Vagina (tissue), 2 donors: ENCODE measurements at regions not wholly inside any gene's neighbourhood (a gene's known extent, or its start where the extent isn't known, plus 50 kb on each side); places are given as distances from the start of the nearest gene placed in this dataset.

Source experiments
- DNase-seq, 2 donors: peaks; one replicate each; pipeline ENCODE4 v3.0.0-alpha.2; 2017; ENCODE audit errors: extremely low spot score in 2 of 2
- H3K27ac ChIP-seq: fragments of 200-600 bp; sonication (generic); one replicate; pipeline ENCODE4 v1.5.1; 2019
- H3K27me3 ChIP-seq: fragments of 200-600 bp; sonication (generic); one replicate; pipeline ENCODE4 v1.5.1; 2019
- H3K36me3 ChIP-seq, 2 donors: fragments of 200-600 bp; sonication (generic); one replicate each; pipeline ENCODE4 v1.5.1; 2017 to 2019
- H3K4me1 ChIP-seq: fragments of 200-600 bp; sonication (generic); one replicate; pipeline ENCODE4 v1.5.1; 2019
- H3K4me3 ChIP-seq, 2 donors: fragments of 200-600 bp; sonication (generic); 1 replicate in 1 of 2; 2 replicates in 1 of 2; pipeline ENCODE4 v1.5.1; 2016 to 2019
- H3K9me3 ChIP-seq: fragments of 200-600 bp; sonication (generic); one replicate; pipeline ENCODE4 v1.5.1; 2019
- POLR2A ChIP-seq, 2 donors: fragments of 450-650 bp; IDR thresholded peaks; one replicate each; pipeline ENCODE4 v1.6.1; 2017; ENCODE audit warnings: antibody characterized with exemption in 2 of 2, mild to moderate bottlenecking in 2 of 2, moderate library complexity in 2 of 2
- POLR2AphosphoS5 ChIP-seq, 2 donors: sonication (generic); formaldehyde crosslinking; IDR thresholded peaks; one replicate each; pipeline ENCODE4 v1.9.0; 2017; ENCODE audit warnings: antibody characterized with exemption in 2 of 2, mild to moderate bottlenecking in 2 of 2, low read depth in 1 of 2; ENCODE audit not compliant: insufficient read depth in 1 of 2
- intact Hi-C: fragments of 100-400 bp; cut with DNase I; formaldehyde crosslinking; loops from one replicate; pipeline ENCODE4 v1.15.1; 2023
- TF ChIP-seq, protein P1 (sequence below), 3 experiments: fragments of 450-650 bp in 2 of 3; fragments of 200-600 bp in 1 of 3; sonication (generic) in 1 of 3; IDR thresholded peaks; one replicate each; pipeline ENCODE4 v1.5.1; 2017 to 2019; ENCODE audit warnings: antibody characterized with exemption in 3 of 3, mild to moderate bottlenecking in 2 of 3, moderate library complexity in 2 of 3

DNA sequence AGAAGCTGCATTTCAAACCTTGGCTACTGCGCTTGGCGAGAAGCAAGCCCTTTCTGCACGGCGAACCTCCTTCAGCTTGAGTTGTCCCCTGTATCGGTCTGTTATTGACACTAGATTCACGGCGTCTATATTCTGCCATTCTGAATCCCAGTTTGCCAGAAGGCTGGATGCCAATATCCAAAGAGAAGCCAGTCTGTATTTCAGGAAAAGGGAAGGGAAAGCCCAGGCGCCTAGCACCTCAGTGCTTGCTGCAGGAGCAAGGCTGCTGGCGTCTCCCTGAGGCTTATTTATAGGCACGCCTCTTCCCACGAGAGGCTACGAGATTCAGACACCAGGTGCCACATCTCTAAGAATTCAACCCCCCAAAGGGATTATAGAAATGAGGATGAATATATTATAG, 89.6 kb upstream of the CDH4 start:
- DNase-seq, result no peak
- Histone ChIP-seq H3K27me3 (no peaks in the 10 kb centered on the region), H3K4me1 (no peaks in the 10 kb centered on the region), H3K36me3 (no peaks in the 10 kb centered on the region), H3K27ac (no peak overlapping the region), H3K4me3 (no peak overlapping the region), H3K9me3 (no peaks in the 10 kb centered on the region)
- TF ChIP-seq POLR2AphosphoS5 (IDR thresholded peaks at IDR 0.05; ENCODE audit: insufficient read depth in 1 of 2, low read depth in 1 of 2) (no peak), POLR2A (IDR thresholded peaks at IDR 0.05) (no peak)
- TF ChIP-seq, protein P1, sequence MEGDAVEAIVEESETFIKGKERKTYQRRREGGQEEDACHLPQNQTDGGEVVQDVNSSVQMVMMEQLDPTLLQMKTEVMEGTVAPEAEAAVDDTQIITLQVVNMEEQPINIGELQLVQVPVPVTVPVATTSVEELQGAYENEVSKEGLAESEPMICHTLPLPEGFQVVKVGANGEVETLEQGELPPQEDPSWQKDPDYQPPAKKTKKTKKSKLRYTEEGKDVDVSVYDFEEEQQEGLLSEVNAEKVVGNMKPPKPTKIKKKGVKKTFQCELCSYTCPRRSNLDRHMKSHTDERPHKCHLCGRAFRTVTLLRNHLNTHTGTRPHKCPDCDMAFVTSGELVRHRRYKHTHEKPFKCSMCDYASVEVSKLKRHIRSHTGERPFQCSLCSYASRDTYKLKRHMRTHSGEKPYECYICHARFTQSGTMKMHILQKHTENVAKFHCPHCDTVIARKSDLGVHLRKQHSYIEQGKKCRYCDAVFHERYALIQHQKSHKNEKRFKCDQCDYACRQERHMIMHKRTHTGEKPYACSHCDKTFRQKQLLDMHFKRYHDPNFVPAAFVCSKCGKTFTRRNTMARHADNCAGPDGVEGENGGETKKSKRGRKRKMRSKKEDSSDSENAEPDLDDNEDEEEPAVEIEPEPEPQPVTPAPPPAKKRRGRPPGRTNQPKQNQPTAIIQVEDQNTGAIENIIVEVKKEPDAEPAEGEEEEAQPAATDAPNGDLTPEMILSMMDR (IDR thresholded peaks at IDR 0.05), result no peak
- intact Hi-C loops, result no loop called here

DNA sequence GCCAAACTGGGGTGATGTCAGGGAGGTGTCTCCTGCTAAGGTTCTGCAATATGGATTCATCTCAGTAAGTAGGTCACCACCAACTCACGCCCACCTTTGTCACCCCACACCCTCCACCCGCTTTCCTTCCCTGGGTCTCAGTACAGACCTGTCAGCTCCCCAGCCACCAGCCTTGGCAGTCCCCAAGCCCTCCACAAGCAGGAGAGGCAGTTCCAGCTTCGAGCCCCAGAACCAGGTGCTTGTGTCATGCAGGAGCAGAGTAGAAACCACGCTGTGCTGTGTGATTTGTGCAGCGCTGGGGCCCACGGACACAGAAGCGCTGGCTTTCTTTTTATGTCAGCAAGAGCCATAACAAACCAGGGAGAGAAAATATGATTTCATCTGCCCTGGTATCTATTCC, 89.0 kb upstream of the CDH4 start:
- no peak for DNase-seq
- no peak overlapping the region for H3K4me3 ChIP-seq
- intact Hi-C loops, result no loop called here

DNA sequence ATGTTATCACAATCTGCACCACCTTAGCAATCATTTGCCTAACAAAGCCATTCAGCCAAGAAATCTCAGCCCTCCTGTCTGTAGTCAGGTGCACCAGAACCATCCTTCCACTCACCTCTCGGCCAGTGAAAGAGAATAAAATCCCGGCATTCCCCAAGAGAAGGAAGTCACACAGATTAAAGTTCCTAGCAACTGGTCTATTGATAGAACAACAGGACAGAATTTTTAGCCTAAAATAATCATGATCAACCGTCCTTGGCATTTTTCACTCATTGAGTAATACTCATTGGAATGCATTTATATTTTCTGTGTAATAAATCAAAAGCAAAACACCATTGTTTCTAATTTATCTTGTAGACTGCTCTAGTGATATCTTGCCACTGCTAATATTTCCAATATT, 85.7 kb upstream of the CDH4 start:
- no peak overlapping the region for H3K27ac ChIP-seq
- DNase-seq, result no peak
- no peaks in the 10 kb centered on the region for H3K9me3 ChIP-seq
- H3K36me3 ChIP-seq, result no peaks in the 10 kb centered on the region
- TF ChIP-seq POLR2A (IDR thresholded peaks at IDR 0.05) (no peak), POLR2AphosphoS5 (IDR thresholded peaks at IDR 0.05; ENCODE audit: insufficient read depth in 1 of 2, low read depth in 1 of 2) (no peak)
- TF ChIP-seq, protein P1 (IDR thresholded peaks at IDR 0.05), result no peak
- H3K27me3 ChIP-seq, result no peaks in the 10 kb centered on the region
- H3K4me1 ChIP-seq, result no peaks in the 10 kb centered on the region
- no peak overlapping the region for H3K4me3 ChIP-seq
- intact Hi-C loops, result no loop called here

More for the DNA sequence above, 89.0 kb upstream of the CDH4 start:
- no peaks in the 10 kb centered on the region for H3K36me3 ChIP-seq
- TF ChIP-seq POLR2AphosphoS5 (IDR thresholded peaks at IDR 0.05; ENCODE audit: insufficient read depth in 1 of 2, low read depth in 1 of 2) (no peak), POLR2A (IDR thresholded peaks at IDR 0.05) (no peak)
- TF ChIP-seq, protein P1 (IDR thresholded peaks at IDR 0.05), result no peak
- no peaks in the 10 kb centered on the region for H3K9me3 ChIP-seq
- no peak overlapping the region for H3K27ac ChIP-seq
- H3K4me1 ChIP-seq, result no peaks in the 10 kb centered on the region
- H3K27me3 ChIP-seq, result no peaks in the 10 kb centered on the region

DNA sequence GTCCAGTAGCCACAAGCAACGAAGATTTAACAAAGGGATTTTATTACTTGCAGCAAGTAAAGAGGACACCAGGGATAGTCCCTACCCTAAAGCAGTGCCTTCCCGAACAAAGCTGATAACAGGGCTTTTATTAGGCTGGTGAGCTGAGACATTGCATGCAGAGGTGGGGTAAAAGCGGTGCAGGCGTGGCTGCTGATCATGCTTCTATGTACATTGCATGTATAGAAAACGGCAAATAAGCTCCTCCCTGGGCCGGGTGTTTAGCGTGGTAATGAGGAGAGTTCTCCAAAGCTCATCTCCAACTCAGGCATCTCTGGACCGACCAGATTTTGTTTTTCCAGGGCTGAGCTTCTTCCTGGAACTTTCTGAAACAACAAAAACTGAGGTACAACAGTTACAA, 83.5 kb upstream of the CDH4 start:
- no peak overlapping the region for H3K27ac ChIP-seq
- no peak for DNase-seq
- no peaks in the 10 kb centered on the region for H3K9me3 ChIP-seq
- TF ChIP-seq, protein P1 (IDR thresholded peaks at IDR 0.05), result no peak
- TF ChIP-seq POLR2AphosphoS5 (IDR thresholded peaks at IDR 0.05; ENCODE audit: insufficient read depth in 1 of 2, low read depth in 1 of 2) (no peak), POLR2A (IDR thresholded peaks at IDR 0.05) (no peak)
- no peaks in the 10 kb centered on the region for H3K4me1 ChIP-seq
- H3K36me3 ChIP-seq, result no peaks in the 10 kb centered on the region
- intact Hi-C loops, result no loop called here
- H3K27me3 ChIP-seq, result no peaks in the 10 kb centered on the region
- no peak overlapping the region for H3K4me3 ChIP-seq

DNA sequence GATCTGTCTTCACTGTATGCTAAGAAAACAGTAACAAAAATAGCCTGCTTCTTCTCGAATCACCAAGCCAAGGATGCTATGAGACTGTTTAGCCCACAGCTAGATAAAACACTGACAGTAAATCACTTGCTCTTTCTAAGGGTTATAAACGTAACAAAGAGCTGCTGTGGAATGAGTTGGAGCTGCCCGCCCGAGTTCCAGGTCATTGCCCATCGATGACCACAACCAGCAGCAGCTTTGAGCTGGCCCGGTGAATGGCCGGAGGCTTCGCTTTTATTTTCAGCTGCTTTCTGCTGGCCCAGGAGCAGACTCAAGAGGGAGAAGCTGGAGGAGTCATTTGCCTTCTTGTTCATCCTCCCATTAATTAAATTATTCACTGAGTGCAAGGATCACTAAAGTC, 82.2 kb upstream of the CDH4 start:
- Histone ChIP-seq H3K4me1 (no peaks in the 10 kb centered on the region), H3K36me3 (no peaks in the 10 kb centered on the region), H3K27me3 (no peaks in the 10 kb centered on the region), H3K27ac (no peak overlapping the region), H3K4me3 (no peak overlapping the region), H3K9me3 (no peaks in the 10 kb centered on the region)
- TF ChIP-seq, protein P1 (IDR thresholded peaks at IDR 0.05), result no peak
- TF ChIP-seq POLR2AphosphoS5 (IDR thresholded peaks at IDR 0.05; ENCODE audit: insufficient read depth in 1 of 2, low read depth in 1 of 2) (no peak), POLR2A (IDR thresholded peaks at IDR 0.05) (no peak)
- DNase-seq, result no peak
- intact Hi-C loops, result no loop called here
